ENCODE measurements at regions not wholly inside any gene's neighbourhood (a gene's known extent, or its start where the extent isn't known, plus 50 kb on each side); places are given as distances from the start of the nearest gene placed in this dataset.
"Not testable (repeated sequence)": the region's sequence is repeated elsewhere in the genome, so short reads cannot be mapped to it uniquely, and the experiment has no call there.

DNA sequence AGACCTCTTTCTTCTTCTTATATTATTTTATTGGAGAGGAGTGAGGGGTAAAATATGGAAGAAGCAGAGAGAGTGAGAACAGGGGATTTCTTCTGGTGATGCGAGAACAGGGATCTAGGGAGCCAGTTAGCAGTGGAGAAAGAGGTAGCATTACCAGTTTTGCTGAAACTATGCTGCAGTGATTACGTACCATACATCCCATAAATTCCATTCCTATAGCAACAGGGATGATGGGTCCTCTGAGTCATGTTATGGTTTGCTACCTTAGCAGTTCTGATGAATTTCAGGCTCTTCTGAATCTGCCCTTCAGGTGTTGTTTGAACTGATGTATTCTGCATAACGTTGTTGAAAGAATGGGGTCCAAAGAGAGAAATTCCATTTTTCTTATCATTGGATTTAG lies 625.4 kb upstream of the LRFN5 start:
- no peak overlapping the region for H2AFZ ChIP-seq (ENCODE audit: insufficient read depth, low read length, poor library complexity)
- no peak overlapping the region for H3K4ac ChIP-seq (ENCODE audit: low read depth, low read length)
- no peak overlapping the region for H2BK12ac ChIP-seq (ENCODE audit: low read length)
- no peaks in the 10 kb centered on the region for H3K9me3 ChIP-seq (ENCODE audit: insufficient read depth, low read depth, low read length)
- H3K14ac ChIP-seq (ENCODE audit: low read length): no peak overlapping the region
- H4K91ac ChIP-seq (ENCODE audit: low read depth, low read length): no peak overlapping the region
- H2AK5ac ChIP-seq (ENCODE audit: low read length): no peak overlapping the region
- H2BK120ac ChIP-seq (ENCODE audit: insufficient read depth, low read length, poor library complexity): no peak overlapping the region
- H3K27ac ChIP-seq (ENCODE audit: low read depth, low read length): no peak overlapping the region
- H3K4me3 ChIP-seq (ENCODE audit: low read depth, low read length): no peak overlapping the region
- no peak overlapping the region for H3K23ac ChIP-seq (ENCODE audit: low read length)
- DNase-seq: peak; percentile 4 to 80
- no CpG with 5 or more reads among the region's 3 CpGs for WGBS (ENCODE audit: extremely low coverage, insufficient coverage, insufficient read length)
- no peaks in the 10 kb centered on the region for H3K79me1 ChIP-seq (ENCODE audit: low read length)
- H2BK5ac ChIP-seq (ENCODE audit: low read depth, low read length, poor library complexity): no peak overlapping the region
- no peak overlapping the region for H3K9ac ChIP-seq (ENCODE audit: low read length)
- no peak overlapping the region for H3K4me2 ChIP-seq (ENCODE audit: low read length)
- H3K36me3 ChIP-seq (ENCODE audit: control insufficient read depth in 1 of 2, insufficient read depth in 2 of 2, low read length in 2 of 2): no peaks in the 10 kb centered on the region
- H4K8ac ChIP-seq (ENCODE audit: low read depth, low read length): no peak overlapping the region
- H3K4me1 ChIP-seq (ENCODE audit: control insufficient read depth in 1 of 2, insufficient read depth in 2 of 2, low read length in 2 of 2): no peaks in the 10 kb centered on the region
- no peaks in the 10 kb centered on the region for H3K79me2 ChIP-seq (ENCODE audit: control insufficient read depth, insufficient read depth, low read length, poor library complexity)
- H4K12ac ChIP-seq (ENCODE audit: low read depth, low read length): no peak overlapping the region
- no peak overlapping the region for H3K18ac ChIP-seq (ENCODE audit: low read length)
- H3K27me3 ChIP-seq (ENCODE audit: insufficient read depth, low read length): no peaks in the 10 kb centered on the region

DNA sequence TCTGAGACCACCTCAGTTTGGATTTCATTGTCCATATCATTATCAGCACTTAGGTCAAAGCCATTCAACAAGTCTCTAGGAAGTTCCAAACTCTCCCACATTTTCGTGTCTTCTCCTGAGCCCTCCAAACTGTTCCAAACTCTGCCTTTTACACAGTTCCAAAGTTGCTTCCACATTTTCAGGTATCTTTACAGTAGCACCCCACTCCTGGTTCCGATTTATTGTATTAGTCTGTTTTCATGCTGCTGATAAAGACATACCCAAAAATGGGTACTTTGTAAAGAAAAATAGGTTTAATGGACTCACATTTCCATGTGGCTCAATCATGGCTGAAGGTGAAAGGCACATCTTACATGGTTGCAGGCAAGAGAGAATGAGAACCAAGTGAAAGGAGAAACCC lies 646.4 kb upstream of the LRFN5 start:
- not testable (repeated sequence) for H3K4me2 ChIP-seq (ENCODE audit: low read length); H3K27ac ChIP-seq (ENCODE audit: low read depth, low read length); H3K79me1 ChIP-seq (ENCODE audit: low read length); H3K18ac ChIP-seq (ENCODE audit: low read length); H3K9me3 ChIP-seq (ENCODE audit: insufficient read depth, low read depth, low read length); H3K4ac ChIP-seq (ENCODE audit: low read depth, low read length); H4K12ac ChIP-seq (ENCODE audit: low read depth, low read length); H4K8ac ChIP-seq (ENCODE audit: low read depth, low read length); H2AK5ac ChIP-seq (ENCODE audit: low read length); H3K79me2 ChIP-seq (ENCODE audit: control insufficient read depth, insufficient read depth, low read length, poor library complexity); H3K23ac ChIP-seq (ENCODE audit: low read length); H3K14ac ChIP-seq (ENCODE audit: low read length); H2BK12ac ChIP-seq (ENCODE audit: low read length); H3K4me1 ChIP-seq (ENCODE audit: control insufficient read depth in 1 of 2, insufficient read depth in 2 of 2, low read length in 2 of 2); H3K36me3 ChIP-seq (ENCODE audit: control insufficient read depth in 1 of 2, insufficient read depth in 2 of 2, low read length in 2 of 2); H3K27me3 ChIP-seq (ENCODE audit: insufficient read depth, low read length); H4K91ac ChIP-seq (ENCODE audit: low read depth, low read length); H2BK120ac ChIP-seq (ENCODE audit: insufficient read depth, low read length, poor library complexity); H3K9ac ChIP-seq (ENCODE audit: low read length); H2BK5ac ChIP-seq (ENCODE audit: low read depth, low read length, poor library complexity); H3K4me3 ChIP-seq (ENCODE audit: low read depth, low read length); H2AFZ ChIP-seq (ENCODE audit: insufficient read depth, low read length, poor library complexity); DNase-seq
- WGBS (ENCODE audit: extremely low coverage, insufficient coverage, insufficient read length): no CpG with 5 or more reads among the region's 2 CpGs

DNA sequence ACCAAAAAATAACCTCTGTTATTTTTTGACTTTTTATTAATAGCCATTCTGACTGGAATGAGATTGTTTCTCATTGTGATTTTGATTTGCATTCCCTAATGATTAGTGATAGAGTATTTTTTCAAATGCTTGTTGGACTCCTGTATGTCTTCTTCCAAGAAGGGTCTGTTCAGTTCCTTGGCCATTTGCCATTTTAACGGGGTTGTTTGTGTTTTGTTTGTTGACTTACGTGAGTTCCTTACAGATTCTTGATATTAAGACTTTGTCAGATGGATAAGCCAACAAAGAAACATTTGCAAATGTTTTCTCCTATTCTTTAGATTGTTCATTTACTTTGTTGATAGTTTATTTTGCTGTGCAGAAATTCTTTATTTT lies 651.6 kb upstream of the LRFN5 start:
- Histone ChIP-seq H2BK5ac (ENCODE audit: low read depth, low read length, poor library complexity) (no peak overlapping the region), H4K91ac (ENCODE audit: low read depth, low read length) (no peak overlapping the region), H3K4me1 (ENCODE audit: control insufficient read depth in 1 of 2, insufficient read depth in 2 of 2, low read length in 2 of 2) (no peaks in the 10 kb centered on the region), H3K9me3 (ENCODE audit: insufficient read depth, low read depth, low read length) (peaks cover 6% of the 10 kb centered on the region), H2AK5ac (ENCODE audit: low read length) (no peak overlapping the region), H2AFZ (ENCODE audit: insufficient read depth, low read length, poor library complexity) (no peak overlapping the region), H3K79me1 (ENCODE audit: low read length) (no peaks in the 10 kb centered on the region), H3K4me3 (ENCODE audit: low read depth, low read length) (no peak overlapping the region), H3K14ac (ENCODE audit: low read length) (no peak overlapping the region), H3K18ac (ENCODE audit: low read length) (no peak overlapping the region), H3K79me2 (ENCODE audit: control insufficient read depth, insufficient read depth, low read length, poor library complexity) (peaks cover 2% of the 10 kb centered on the region), H3K36me3 (ENCODE audit: control insufficient read depth in 1 of 2, insufficient read depth in 2 of 2, low read length in 2 of 2) (peaks cover 5% of the 10 kb centered on the region in 2 experiments), H3K4ac (ENCODE audit: low read depth, low read length) (no peak overlapping the region), H3K27ac (ENCODE audit: low read depth, low read length) (peak overlapping the region; percentile 62), H3K27me3 (ENCODE audit: insufficient read depth, low read length) (no peaks in the 10 kb centered on the region), H2BK12ac (ENCODE audit: low read length) (no peak overlapping the region), H3K4me2 (ENCODE audit: low read length) (peak overlapping the region; percentile 41), H4K12ac (ENCODE audit: low read depth, low read length) (no peak overlapping the region), H2BK120ac (ENCODE audit: insufficient read depth, low read length, poor library complexity) (no peak overlapping the region), H3K9ac (ENCODE audit: low read length) (no peak overlapping the region), H3K23ac (ENCODE audit: low read length) (no peak overlapping the region), H4K8ac (ENCODE audit: low read depth, low read length) (no peak overlapping the region)
- no peak for DNase-seq
- no CpG with 5 or more reads among the region's 2 CpGs for WGBS (ENCODE audit: extremely low coverage, insufficient coverage, insufficient read length)

DNA sequence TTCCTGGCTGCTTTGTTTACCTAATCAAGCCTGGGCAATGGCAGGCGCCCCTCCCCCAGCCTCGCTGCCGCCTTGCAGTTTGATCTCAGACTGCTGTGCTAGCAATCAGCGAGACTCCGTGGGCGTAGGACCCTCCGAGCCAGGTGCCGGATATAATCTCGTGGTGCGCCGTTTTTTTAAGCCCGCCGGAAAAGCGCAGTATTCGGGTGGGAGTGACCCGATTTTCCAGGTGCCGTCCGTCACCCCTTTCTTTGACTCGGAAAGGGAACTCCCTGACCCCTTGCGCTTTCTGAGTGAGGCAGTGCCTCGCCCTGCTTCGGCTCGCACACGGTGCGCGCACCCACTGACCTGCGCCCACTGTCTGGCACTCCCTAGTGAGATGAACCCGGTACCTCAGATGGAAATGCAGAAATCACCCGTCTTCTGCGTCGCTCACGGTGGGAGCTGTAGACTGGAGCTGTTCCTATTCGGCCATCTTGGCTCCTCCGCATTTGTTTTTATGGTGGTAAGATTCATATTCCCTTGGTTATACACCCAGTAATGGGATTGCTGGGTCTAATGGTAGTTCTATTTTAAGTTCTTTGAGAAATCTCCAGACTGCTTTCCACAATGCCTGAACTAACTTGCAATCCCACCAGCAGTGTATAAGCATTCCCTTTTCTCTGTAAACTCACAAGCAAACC lies 652.1 kb upstream of the LRFN5 start:
- not testable (repeated sequence) for H3K18ac ChIP-seq (ENCODE audit: low read length)

More for the DNA sequence above, 652.1 kb upstream of the LRFN5 start:
- H4K91ac ChIP-seq (ENCODE audit: low read depth, low read length); H4K12ac ChIP-seq (ENCODE audit: low read depth, low read length); H2AK5ac ChIP-seq (ENCODE audit: low read length); H3K9me3 ChIP-seq (ENCODE audit: insufficient read depth, low read depth, low read length); H3K4me1 ChIP-seq (ENCODE audit: control insufficient read depth in 1 of 2, insufficient read depth in 2 of 2, low read length in 2 of 2); H3K79me2 ChIP-seq (ENCODE audit: control insufficient read depth, insufficient read depth, low read length, poor library complexity); H3K79me1 ChIP-seq (ENCODE audit: low read length); H3K9ac ChIP-seq (ENCODE audit: low read length); H2BK12ac ChIP-seq (ENCODE audit: low read length); H3K36me3 ChIP-seq (ENCODE audit: control insufficient read depth in 1 of 2, insufficient read depth in 2 of 2, low read length in 2 of 2); DNase-seq; H3K4ac ChIP-seq (ENCODE audit: low read depth, low read length); H2BK120ac ChIP-seq (ENCODE audit: insufficient read depth, low read length, poor library complexity); H3K27me3 ChIP-seq (ENCODE audit: insufficient read depth, low read length); H2AFZ ChIP-seq (ENCODE audit: insufficient read depth, low read length, poor library complexity); H3K23ac ChIP-seq (ENCODE audit: low read length); H2BK5ac ChIP-seq (ENCODE audit: low read depth, low read length, poor library complexity); H3K4me3 ChIP-seq (ENCODE audit: low read depth, low read length); H4K8ac ChIP-seq (ENCODE audit: low read depth, low read length); H3K14ac ChIP-seq (ENCODE audit: low read length): not testable (repeated sequence)
- Histone ChIP-seq H3K27ac (ENCODE audit: low read depth, low read length) (peak overlapping the region; percentile 62), H3K4me2 (ENCODE audit: low read length) (peak overlapping the region; percentile 41)
- whole genome bisulfite sequencing (ENCODE audit: extremely low coverage, insufficient coverage, insufficient read length): no CpG with 5 or more reads among the region's 34 CpGs

Measured in trophoblast cell (in vitro differentiated cells and primary cell).